H1 (cell line): ENCODE measurements at regions not wholly inside any gene's neighbourhood (a gene's known extent, or its start where the extent isn't known, plus 50 kb on each side); places are given as distances from the start of the nearest gene placed in this dataset.

ENCODE experiments used
- CTCF ChIA-PET: fragments of 300-600 bp; sonication (Branson Sonifier 250); formaldehyde crosslinking; loops from one replicate; lab custom pipeline; 2021; ENCODE audit not compliant: partially characterized antibody; lab: Charles Lee
- POLR2A ChIA-PET: fragments of 300-600 bp; sonication (Branson Sonifier 250); formaldehyde crosslinking; loops from one replicate; lab custom pipeline; 2021; ENCODE audit warnings: inconsistent platforms; ENCODE audit not compliant: partially characterized antibody; lab: Charles Lee
- DNase-seq, 2 experiments: peaks; one replicate each; pipeline versions ENCODE4 v3.0.0 to v3.0.0-alpha.2; 2010 to 2022; ENCODE audit warnings: low spot score in 2 of 2, low read depth in 1 of 2, mixed read lengths in 1 of 2
- FAIRE-seq: peaks from 2 replicates; lab custom pipeline; 2011; peaks lifted over from hg19 to GRCh38; lab: Jason Lieb, UNC
- H2AFZ ChIP-seq: 2 replicates; pipeline ENCODE4 v1.8.1; 2012; ENCODE audit warnings: low read length, inconsistent platforms
- H2AK5ac ChIP-seq: 2 replicates; pipeline ENCODE4 v1.6.1; 2013; ENCODE audit warnings: low read depth, low read length
- H2BK120ac ChIP-seq: replicated peaks from 2 replicates; pipeline ENCODE3; 2013; ENCODE audit warnings: low read depth, low read length, inconsistent platforms
- H2BK12ac ChIP-seq: 2 replicates; pipeline ENCODE4 v1.6.1; 2013; ENCODE audit warnings: low read depth, low read length
- H2BK15ac ChIP-seq: 2 replicates; pipeline ENCODE4 v1.6.1; 2013; ENCODE audit warnings: low read length
- H2BK20ac ChIP-seq: 2 replicates; pipeline ENCODE4 v1.6.1; 2013; ENCODE audit warnings: low read length
- H2BK5ac ChIP-seq: 2 replicates; pipeline ENCODE4 v1.6.1; 2013; ENCODE audit warnings: low read depth, low read length
- H3K14ac ChIP-seq: 2 replicates; pipeline ENCODE4 v1.6.1; 2013; ENCODE audit warnings: inconsistent platforms; ENCODE audit not compliant: insufficient read length
- H3K18ac ChIP-seq: 2 replicates; pipeline ENCODE4 v1.6.1; 2013; ENCODE audit warnings: low read length; ENCODE audit errors: extremely low read depth
- H3K23ac ChIP-seq: 2 replicates; pipeline ENCODE4 v1.6.1; 2013; ENCODE audit warnings: inconsistent platforms; ENCODE audit not compliant: insufficient read length
- H3K23me2 ChIP-seq: 2 replicates; pipeline ENCODE4 v1.6.1; 2013; ENCODE audit warnings: low read depth, low read length
- H3K27ac ChIP-seq: 2 replicates; pipeline ENCODE4 v1.6.1; 2011; ENCODE audit warnings: low read depth, low read length, inconsistent platforms
- H3K27me3 ChIP-seq, 4 experiments: replicated peaks in 1 of 4; 1 replicate in 1 of 4; 2 replicates in 3 of 4; pipeline versions ENCODE4 v1.6.1 to v1.8.1; 2011 to 2013; ENCODE audit warnings: low read length in 3 of 4, mild to moderate bottlenecking in 3 of 4, inconsistent platforms in 2 of 4, mixed read lengths in 2 of 4, moderate library complexity in 1 of 4; ENCODE audit not compliant: control insufficient read depth in 3 of 4, insufficient read depth in 3 of 4; ENCODE audit errors: extremely low read depth in 1 of 4
- H3K36me3 ChIP-seq, 4 experiments: 2 replicates each; pipeline versions ENCODE4 v1.6.1 to v1.8.1; 2011 to 2013; ENCODE audit warnings: mild to moderate bottlenecking in 4 of 4, low read length in 3 of 4, moderate library complexity in 2 of 4, control low read depth in 1 of 4, inconsistent platforms in 1 of 4; ENCODE audit not compliant: insufficient read depth in 4 of 4, control insufficient read depth in 2 of 4
- H3K4ac ChIP-seq: replicated peaks from 2 replicates; pipeline ENCODE3; 2013; ENCODE audit warnings: low read length, low read depth, mixed read lengths, inconsistent platforms; ENCODE audit not compliant: insufficient read length
- H3K4me1 ChIP-seq, 4 experiments: replicated peaks in 1 of 4; 1 replicate in 1 of 4; 2 replicates in 3 of 4; pipeline versions ENCODE4 v1.6.1 to v1.8.1; 2011 to 2013; ENCODE audit warnings: low read length in 3 of 4, inconsistent platforms in 2 of 4, mixed read lengths in 1 of 4; ENCODE audit not compliant: insufficient read depth in 4 of 4, control insufficient read depth in 3 of 4
- H3K4me2 ChIP-seq, 2 experiments: 2 replicates each; pipeline versions ENCODE4 v1.6.1 to v1.8.1; 2011 to 2013; ENCODE audit warnings: low read depth in 2 of 2, low read length in 2 of 2, control low read depth in 1 of 2, inconsistent platforms in 1 of 2, mild to moderate bottlenecking in 1 of 2; ENCODE audit not compliant: insufficient read depth in 1 of 2
- H3K4me3 ChIP-seq, 4 experiments: fragments of 200-600, 300-600 bp in 1 of 4; sonication (generic), shearing (Covaris generic), sonication (Bioruptor Twin) in 1 of 4; 2 replicates each; pipeline versions ENCODE4 v1.5.1 to v1.8.1; 2011 to 2016; ENCODE audit warnings: low read length in 4 of 4, low read depth in 3 of 4, control low read depth in 2 of 4, inconsistent platforms in 2 of 4, mild to moderate bottlenecking in 2 of 4, mixed read lengths in 1 of 4, moderate library complexity in 1 of 4; ENCODE audit not compliant: insufficient read depth in 2 of 4; ENCODE audit errors: extremely low read depth in 1 of 4
- H3K56ac ChIP-seq: replicated peaks from 2 replicates; pipeline ENCODE3; 2013; ENCODE audit warnings: low read depth, mild to moderate bottlenecking, mixed read lengths, low read length, inconsistent platforms; ENCODE audit not compliant: insufficient read length
- H3K79me1 ChIP-seq: 2 replicates; pipeline ENCODE4 v1.6.1; 2013; ENCODE audit warnings: low read depth, low read length, control low read depth
- H3K79me2 ChIP-seq, 2 experiments: 2 replicates each; pipeline versions ENCODE4 v1.6.1 to v1.8.1; 2012 to 2013; ENCODE audit warnings: low read length in 2 of 2, mild to moderate bottlenecking in 2 of 2, inconsistent platforms in 1 of 2; ENCODE audit not compliant: insufficient read depth in 2 of 2, control insufficient read depth in 1 of 2
- H3K9ac ChIP-seq, 4 experiments: replicated peaks in 1 of 4; 1 replicate in 1 of 4; 2 replicates in 3 of 4; pipeline versions ENCODE4 v1.6.1 to v1.8.1; 2011 to 2013; ENCODE audit warnings: low read depth in 3 of 4, low read length in 3 of 4, control low read depth in 2 of 4, mild to moderate bottlenecking in 2 of 4, moderate library complexity in 2 of 4, inconsistent platforms in 1 of 4; ENCODE audit errors: extremely low read depth in 1 of 4
- H3K9me3 ChIP-seq, 2 experiments: 2 replicates each; pipeline versions ENCODE4 v1.6.1 to v1.8.1; 2012 to 2013; ENCODE audit warnings: mild to moderate bottlenecking in 2 of 2, moderate library complexity in 2 of 2, control low read depth in 1 of 2, inconsistent platforms in 1 of 2, low read depth in 1 of 2, low read length in 1 of 2, mixed read lengths in 1 of 2; ENCODE audit not compliant: insufficient read depth in 2 of 2
- H4K20me1 ChIP-seq, 2 experiments: replicated peaks in 1 of 2; 2 replicates each; pipeline versions ENCODE3 to v1.8.1; 2011 to 2013; ENCODE audit warnings: inconsistent platforms in 2 of 2, low read length in 2 of 2, mild to moderate bottlenecking in 1 of 2; ENCODE audit not compliant: insufficient read depth in 2 of 2, control insufficient read depth in 1 of 2
- H4K5ac ChIP-seq: 2 replicates; pipeline ENCODE4 v1.6.1; 2013; ENCODE audit warnings: low read length, low read depth, mixed read lengths, inconsistent platforms; ENCODE audit not compliant: insufficient read length
- H4K8ac ChIP-seq: 2 replicates; pipeline ENCODE4 v1.8.0; 2013; ENCODE audit warnings: mild to moderate bottlenecking, moderate library complexity, low read length, inconsistent platforms; ENCODE audit not compliant: insufficient read depth; ENCODE audit errors: extremely low read depth
- H4K91ac ChIP-seq: replicated peaks from 2 replicates; pipeline ENCODE3; 2013; ENCODE audit warnings: low read length, mixed read lengths, inconsistent platforms; ENCODE audit not compliant: insufficient read length
- ASH2L ChIP-seq: fragments of 200-600, 300-600 bp; sonication (generic); IDR thresholded peaks from one replicate; pipeline ENCODE4 v1.7.1; 2017; ENCODE audit warnings: low read length
- EGR1 ChIP-seq: IDR thresholded peaks from 2 replicates; pipeline ENCODE4 v1.6.1; 2011; ENCODE audit warnings: low read depth, low read length, borderline replicate concordance
- JUND ChIP-seq: IDR thresholded peaks from 2 replicates; pipeline ENCODE4 v1.6.1; 2011; ENCODE audit warnings: mild to moderate bottlenecking, improper control_type of control experiment, low read length
- KDM1A ChIP-seq: fragments of 200-600, 300-600 bp; sonication (generic); IDR thresholded peaks from 2 replicates; pipeline ENCODE4 v1.7.1; 2016; ENCODE audit warnings: mild to moderate bottlenecking, low read length, borderline replicate concordance
- SIRT6 ChIP-seq: IDR thresholded peaks from one replicate; pipeline ENCODE4 v1.7.1; 2012; ENCODE audit warnings: low read length, inconsistent platforms
- TAF1 ChIP-seq: IDR thresholded peaks from 2 replicates; pipeline ENCODE4 v1.6.1; 2011; ENCODE audit warnings: mild to moderate bottlenecking, low read depth, low read length
- WGBS, 2 experiments: shearing (Covaris generic) in 1 of 2; methylation state at CpG; one replicate each; pipeline versions ENCODE4 v1.1.6 to v1.1.7; 2013 to 2015; ENCODE audit warnings: low lambda C conversion rate in 2 of 2, mixed read lengths in 2 of 2, inconsistent platforms in 1 of 2, low coverage in 1 of 2, missing lambda C conversion rate in 1 of 2; ENCODE audit not compliant: insufficient replicate concordance in 2 of 2, insufficient coverage in 1 of 2, insufficient read length in 1 of 2; ENCODE audit errors: extremely low coverage in 1 of 2, missing lambda C conversion rate in 1 of 2; 5-methylcytosine and 5-hydroxymethylcytosine counted together
- TF ChIP-seq, protein P1 (sequence below): IDR thresholded peaks from 2 replicates; pipeline ENCODE4 v1.6.1; 2011; ENCODE audit warnings: low read depth, mild to moderate bottlenecking, low read length; ENCODE audit not compliant: insufficient read depth

DNA sequence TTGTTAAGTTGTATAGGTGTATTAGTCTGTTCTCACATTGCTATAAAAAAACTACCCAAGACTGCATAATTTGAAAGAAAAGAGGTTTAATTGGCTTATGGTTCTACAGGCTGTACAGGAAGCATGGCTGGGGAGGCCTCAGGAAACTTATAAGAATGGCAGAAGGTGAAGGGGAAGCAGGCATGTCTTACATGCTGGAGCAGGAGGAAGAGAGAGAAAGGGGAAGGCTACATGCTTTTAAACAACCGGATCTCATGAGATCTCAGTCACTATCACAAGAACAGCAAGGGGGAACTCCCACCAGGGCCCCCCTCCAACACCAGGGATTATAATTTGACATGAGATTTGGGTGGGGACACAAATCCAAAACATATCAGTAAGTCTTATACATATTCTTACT lies 60.5 kb upstream of the OR10AD1 start:
- no peak overlapping the region for H2BK120ac ChIP-seq
- H3K14ac ChIP-seq = no peak overlapping the region
- ChIA-PET POLR2A (no interaction called here), CTCF (no interaction called here)
- peaks cover 0 to 5% of the 10 kb centered on the region in 2 experiments; a peak in 2 of 4 replicates for H3K9me3 ChIP-seq
- no peak overlapping the region for H2BK20ac ChIP-seq
- TF ChIP-seq EGR1 (no peak), TAF1 (no peak), JUND (no peak), ASH2L (no peak), SIRT6 (no peak), KDM1A (no peak)
- TF ChIP-seq, protein P1, sequence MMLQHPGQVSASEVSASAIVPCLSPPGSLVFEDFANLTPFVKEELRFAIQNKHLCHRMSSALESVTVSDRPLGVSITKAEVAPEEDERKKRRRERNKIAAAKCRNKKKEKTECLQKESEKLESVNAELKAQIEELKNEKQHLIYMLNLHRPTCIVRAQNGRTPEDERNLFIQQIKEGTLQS = no peak
- H2BK12ac ChIP-seq = no peak overlapping the region
- no peaks in the 10 kb centered on the region for H3K23me2 ChIP-seq
- no peak overlapping the region for H2AFZ ChIP-seq
- no peaks in the 10 kb centered on the region for H3K36me3 ChIP-seq
- no peak overlapping the region for H3K4me3 ChIP-seq
- no peaks in the 10 kb centered on the region for H3K79me2 ChIP-seq
- DNase-seq (no peak), FAIRE-seq (no peak)
- no peak overlapping the region for H4K8ac ChIP-seq
- H4K5ac ChIP-seq = no peak overlapping the region
- WGBS, 2 experiments = no CpG with 5 or more reads among the region's 1 CpG
- no peak overlapping the region for H3K27ac ChIP-seq
- H3K27me3 ChIP-seq = no peaks in the 10 kb centered on the region
- H3K18ac ChIP-seq = no peak overlapping the region
- H3K79me1 ChIP-seq = no peaks in the 10 kb centered on the region
- H3K4ac ChIP-seq = no peak overlapping the region
- H3K9ac ChIP-seq = no peak overlapping the region
- no peak overlapping the region for H2BK15ac ChIP-seq
- H2BK5ac ChIP-seq = no peak overlapping the region
- H3K56ac ChIP-seq = no peak overlapping the region
- no peak overlapping the region for H3K23ac ChIP-seq
- H2AK5ac ChIP-seq = no peak overlapping the region
- no peak overlapping the region for H4K91ac ChIP-seq
- no peak overlapping the region for H3K4me2 ChIP-seq
- no peaks in the 10 kb centered on the region for H3K4me1 ChIP-seq
- H4K20me1 ChIP-seq = no peaks in the 10 kb centered on the region
